ENCODE measurements at regions not wholly inside any gene's neighbourhood (a gene's known extent, or its start where the extent isn't known, plus 50 kb on each side); places are given as distances from the start of the nearest gene placed in this dataset.

- no peaks in the 10 kb centered on the region for H3K27me3 ChIP-seq
- intact Hi-C loops (cut with DNase I), result loop anchor here in 1 of 4 donors (10.0 kb wide), 1 partner anchor 95 kb away; no protein-coding TSS in a partner anchor
- TF ChIP-seq EP300 (IDR thresholded peaks at IDR 0.05) (no peak), CTCF (IDR thresholded peaks at IDR 0.05) (no peak), POLR2A (IDR thresholded peaks at IDR 0.05) (no peak)
- H3K9me3 ChIP-seq, result no peaks in the 10 kb centered on the region
- H3K36me3 ChIP-seq, result no peaks in the 10 kb centered on the region
- no peak overlapping the region for H3K4me3 ChIP-seq
- DNase-seq, result no peak
- H3K4me1 ChIP-seq (ENCODE audit: insufficient read depth), result no peaks in the 10 kb centered on the region
- WGBS, 3 donors, result 51 to 53% (median 51%) methylated on average over 4 of the region's 4 CpGs
- H3K27ac ChIP-seq, result no peak overlapping the region
Observed at GRCh38 chr13:39159393-39159792, 121.1 kb downstream of the NHLRC3 start.

- Histone ChIP-seq H3K4me1 (ENCODE audit: insufficient read depth) (no peaks in the 10 kb centered on the region), H3K36me3 (no peaks in the 10 kb centered on the region), H3K27me3 (no peaks in the 10 kb centered on the region), H3K27ac (no peak overlapping the region), H3K9me3 (no peaks in the 10 kb centered on the region), H3K4me3 (no peak overlapping the region)
- intact Hi-C loops (cut with DNase I), result loop anchor here in 1 of 4 donors (10.0 kb wide), 1 partner anchor 95 kb away; no protein-coding TSS in a partner anchor
- TF ChIP-seq CTCF (IDR thresholded peaks at IDR 0.05) (no peak), POLR2A (IDR thresholded peaks at IDR 0.05) (no peak), EP300 (IDR thresholded peaks at IDR 0.05) (no peak)
- no peak for DNase-seq
- 88 to 97% (median 97%) methylated on average over 1 of the region's 1 CpG for WGBS, 3 donors
Observed at GRCh38 chr13:39159846-39160370, 121.7 kb downstream of the NHLRC3 start.

GRCh38 chr13:39167018-39167417 lies 128.8 kb downstream of the NHLRC3 start:
- no peak overlapping the region for H3K27ac ChIP-seq
- 53 to 64% (median 61%) methylated on average over 3 of the region's 3 CpGs for WGBS, 3 donors
- H3K4me1 ChIP-seq (ENCODE audit: insufficient read depth), result no peaks in the 10 kb centered on the region
- H3K9me3 ChIP-seq, result no peaks in the 10 kb centered on the region
- intact Hi-C loops (cut with DNase I), result no loop called here
- H3K27me3 ChIP-seq, result no peaks in the 10 kb centered on the region
- H3K36me3 ChIP-seq, result no peaks in the 10 kb centered on the region
- TF ChIP-seq POLR2A (IDR thresholded peaks at IDR 0.05) (no peak), EP300 (IDR thresholded peaks at IDR 0.05) (no peak), CTCF (IDR thresholded peaks at IDR 0.05) (no peak)
- no peak overlapping the region for H3K4me3 ChIP-seq
- DNase-seq, result no peak

- 12 to 22% (median 15%) methylated on average over 2 of the region's 2 CpGs for WGBS, 3 donors
- no peaks in the 10 kb centered on the region for H3K4me1 ChIP-seq (ENCODE audit: insufficient read depth)
- H3K4me3 ChIP-seq, result no peak overlapping the region
- DNase-seq, result no peak
- H3K27me3 ChIP-seq, result no peaks in the 10 kb centered on the region
- no peaks in the 10 kb centered on the region for H3K36me3 ChIP-seq
- no peaks in the 10 kb centered on the region for H3K9me3 ChIP-seq
- intact Hi-C loops (cut with DNase I), result no loop called here
- no peak overlapping the region for H3K27ac ChIP-seq
- TF ChIP-seq CTCF (IDR thresholded peaks at IDR 0.05) (no peak), POLR2A (IDR thresholded peaks at IDR 0.05) (no peak), EP300 (IDR thresholded peaks at IDR 0.05) (no peak)
Observed at GRCh38 chr13:39170711-39171110, 132.5 kb downstream of the NHLRC3 start.
